ENCODE measurements at regions not wholly inside any gene's neighbourhood (a gene's known extent, or its start where the extent isn't known, plus 50 kb on each side); places are given as distances from the start of the nearest gene placed in this dataset.

DNA sequence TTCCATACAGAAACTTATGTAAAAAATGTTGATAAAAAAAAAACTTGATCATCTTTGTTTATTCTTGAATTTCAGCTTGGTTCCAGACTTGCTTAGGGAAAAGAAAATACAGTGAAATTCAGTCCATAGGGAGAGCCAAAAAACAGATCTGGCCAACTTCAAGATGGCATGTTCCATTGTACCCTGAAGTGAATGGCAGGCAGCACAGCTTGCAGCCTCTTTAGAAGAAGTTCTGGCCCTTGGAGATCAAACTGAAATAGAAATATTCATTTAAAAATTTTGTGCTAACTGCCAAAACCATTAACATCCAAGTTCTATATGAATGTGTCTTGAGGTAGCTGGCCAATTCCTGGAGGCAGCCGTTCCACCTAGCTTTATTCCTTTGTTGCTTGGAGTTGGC, 448.4 kb downstream of the EPM2A start:
- TF ChIP-seq, protein P1, sequence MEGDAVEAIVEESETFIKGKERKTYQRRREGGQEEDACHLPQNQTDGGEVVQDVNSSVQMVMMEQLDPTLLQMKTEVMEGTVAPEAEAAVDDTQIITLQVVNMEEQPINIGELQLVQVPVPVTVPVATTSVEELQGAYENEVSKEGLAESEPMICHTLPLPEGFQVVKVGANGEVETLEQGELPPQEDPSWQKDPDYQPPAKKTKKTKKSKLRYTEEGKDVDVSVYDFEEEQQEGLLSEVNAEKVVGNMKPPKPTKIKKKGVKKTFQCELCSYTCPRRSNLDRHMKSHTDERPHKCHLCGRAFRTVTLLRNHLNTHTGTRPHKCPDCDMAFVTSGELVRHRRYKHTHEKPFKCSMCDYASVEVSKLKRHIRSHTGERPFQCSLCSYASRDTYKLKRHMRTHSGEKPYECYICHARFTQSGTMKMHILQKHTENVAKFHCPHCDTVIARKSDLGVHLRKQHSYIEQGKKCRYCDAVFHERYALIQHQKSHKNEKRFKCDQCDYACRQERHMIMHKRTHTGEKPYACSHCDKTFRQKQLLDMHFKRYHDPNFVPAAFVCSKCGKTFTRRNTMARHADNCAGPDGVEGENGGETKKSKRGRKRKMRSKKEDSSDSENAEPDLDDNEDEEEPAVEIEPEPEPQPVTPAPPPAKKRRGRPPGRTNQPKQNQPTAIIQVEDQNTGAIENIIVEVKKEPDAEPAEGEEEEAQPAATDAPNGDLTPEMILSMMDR (IDR thresholded peaks at IDR 0.05) = no peak
- intact Hi-C loops (cut with DNase I; ENCODE audit: low total_unique reads) = no loop called here
- no peak overlapping the region for H3K4me3 ChIP-seq
- H3K4me1 ChIP-seq = no peaks in the 10 kb centered on the region
- H3K36me3 ChIP-seq = no peaks in the 10 kb centered on the region
- no peak overlapping the region for H3K27ac ChIP-seq
- no peaks in the 10 kb centered on the region for H3K9me3 ChIP-seq
- no peaks in the 10 kb centered on the region for H3K27me3 ChIP-seq
- no peak for DNase-seq

DNA sequence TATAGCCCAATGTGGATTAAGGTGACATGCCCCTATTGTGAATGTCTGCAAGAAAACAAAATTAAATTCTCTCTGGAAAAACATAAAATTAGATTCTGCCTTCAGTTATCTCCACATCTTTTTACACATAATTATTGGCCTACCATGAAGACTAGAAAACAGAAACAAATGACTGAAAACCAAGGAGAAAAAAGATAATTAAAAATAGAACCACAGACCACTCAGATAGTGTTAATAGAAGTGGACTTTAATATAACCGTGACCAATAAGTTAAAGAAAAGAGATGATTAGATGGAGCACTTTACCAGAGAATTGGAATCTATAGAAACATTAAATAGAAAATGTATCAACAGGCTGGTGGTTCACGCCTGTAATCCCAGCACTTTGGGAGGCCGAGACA, 445.7 kb downstream of the EPM2A start:
- Histone ChIP-seq H3K4me3 (no peak overlapping the region), H3K27me3 (no peaks in the 10 kb centered on the region), H3K27ac (no peak overlapping the region), H3K9me3 (no peaks in the 10 kb centered on the region), H3K4me1 (peaks cover 0 to 5% (median 0%) of the 10 kb centered on the region in 4 donors), H3K36me3 (no peaks in the 10 kb centered on the region)
- DNase-seq = no peak
- intact Hi-C loops (cut with DNase I; ENCODE audit: low total_unique reads) = no loop called here
- TF ChIP-seq, protein P1 (IDR thresholded peaks at IDR 0.05) = no peak

DNA sequence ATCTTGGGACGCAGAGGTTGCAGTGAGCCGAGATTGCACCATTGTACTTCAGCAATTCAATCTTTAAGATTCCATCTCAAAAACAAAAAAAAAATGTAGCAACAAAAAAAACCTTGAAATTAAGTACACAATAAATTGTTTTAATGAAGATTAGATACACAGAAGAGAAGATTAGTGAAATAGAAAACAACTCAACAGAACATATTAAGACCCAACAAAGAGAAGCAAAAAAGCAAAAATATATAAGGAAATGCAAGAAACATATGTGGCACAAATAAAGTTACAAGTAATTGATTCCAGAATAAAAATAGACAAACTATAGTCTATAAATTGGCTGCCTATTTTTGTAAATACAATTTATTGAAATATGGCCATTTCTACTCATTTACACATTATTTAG, 445.2 kb downstream of the EPM2A start:
- no peaks in the 10 kb centered on the region for H3K9me3 ChIP-seq
- no peaks in the 10 kb centered on the region for H3K27me3 ChIP-seq
- no peak for DNase-seq
- no peak overlapping the region for H3K27ac ChIP-seq
- intact Hi-C loops (cut with DNase I; ENCODE audit: low total_unique reads) = no loop called here
- TF ChIP-seq, protein P1 (IDR thresholded peaks at IDR 0.05) = no peak
- H3K36me3 ChIP-seq = no peaks in the 10 kb centered on the region
- no peak overlapping the region for H3K4me3 ChIP-seq
- H3K4me1 ChIP-seq = peaks cover 0 to 5% (median 0%) of the 10 kb centered on the region in 4 donors

DNA sequence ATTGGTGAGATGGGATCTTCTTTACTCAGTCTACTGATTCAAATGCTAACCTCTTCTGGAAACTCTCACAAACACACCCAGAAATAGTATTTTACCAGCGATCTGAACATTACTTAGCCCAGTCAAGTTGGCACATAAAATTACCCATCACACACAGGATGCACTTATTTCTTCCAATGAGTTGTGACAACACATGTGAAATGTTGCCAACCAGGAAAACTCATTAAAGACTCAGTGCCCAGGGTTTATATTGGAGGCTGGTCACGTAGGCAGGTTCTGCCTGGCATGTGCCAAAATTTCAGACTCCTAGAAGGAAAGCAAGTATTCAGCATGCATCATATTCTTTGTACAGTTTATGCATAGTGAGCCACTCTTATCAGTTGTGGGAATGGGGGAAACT, 443.3 kb downstream of the EPM2A start:
- Histone ChIP-seq H3K36me3 (no peaks in the 10 kb centered on the region), H3K9me3 (no peaks in the 10 kb centered on the region)
- intact Hi-C loops (cut with DNase I; ENCODE audit: low total_unique reads) = no loop called here

DNA sequence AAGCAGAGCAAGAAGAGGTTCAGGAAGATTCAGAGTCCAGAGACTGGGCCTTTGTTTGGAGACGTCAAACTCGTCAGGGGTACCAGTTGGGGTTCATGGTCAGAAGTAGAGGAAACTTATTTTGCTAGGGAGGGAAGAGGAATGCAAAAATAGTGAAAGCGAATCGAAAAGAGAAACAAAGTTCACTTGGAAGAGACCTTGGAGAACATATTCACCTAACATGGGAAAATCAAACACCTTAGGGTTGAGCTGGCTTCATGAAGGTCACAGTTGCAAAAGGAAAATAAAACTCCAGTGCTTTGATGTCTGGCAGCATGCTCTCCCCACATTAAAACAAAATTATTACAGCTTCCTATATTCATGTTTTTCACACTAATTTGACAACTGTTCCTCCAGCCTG, 440.4 kb downstream of the EPM2A start:
- H3K4me1 ChIP-seq = peaks cover 0 to 5% (median 0%) of the 10 kb centered on the region in 4 donors
- H3K36me3 ChIP-seq = no peaks in the 10 kb centered on the region
- TF ChIP-seq, protein P1 (IDR thresholded peaks at IDR 0.05) = no peak
- no peak for DNase-seq
- no peak overlapping the region for H3K4me3 ChIP-seq
- no peaks in the 10 kb centered on the region for H3K27me3 ChIP-seq
- H3K9me3 ChIP-seq = no peaks in the 10 kb centered on the region
- intact Hi-C loops (cut with DNase I; ENCODE audit: low total_unique reads) = no loop called here
- H3K27ac ChIP-seq = no peak overlapping the region

More for the DNA sequence above, 443.3 kb downstream of the EPM2A start:
- no peaks in the 10 kb centered on the region for H3K27me3 ChIP-seq
- H3K4me3 ChIP-seq = no peak overlapping the region
- H3K27ac ChIP-seq = no peak overlapping the region
- H3K4me1 ChIP-seq = peaks cover 0 to 5% (median 0%) of the 10 kb centered on the region in 4 donors
- TF ChIP-seq, protein P1 (IDR thresholded peaks at IDR 0.05) = no peak
- no peak for DNase-seq

DNA sequence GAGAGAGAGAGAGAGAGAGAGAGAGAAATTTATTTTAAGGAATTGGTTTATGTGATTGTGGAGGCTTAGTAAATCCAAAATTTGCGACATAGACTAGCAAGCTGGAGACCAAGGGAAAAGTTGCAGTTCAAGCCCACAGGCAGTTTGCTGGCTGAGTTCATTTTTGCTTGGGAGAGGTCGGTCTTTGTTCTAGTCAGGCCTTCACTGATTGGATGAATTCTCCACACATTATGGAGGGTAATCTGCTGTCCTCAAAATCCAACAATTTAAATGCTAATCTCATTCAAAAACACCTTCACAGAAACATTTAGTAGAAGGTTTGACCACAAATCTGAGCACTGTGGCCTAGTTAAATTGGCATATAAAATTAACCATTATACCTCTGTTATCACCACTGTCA, 439.6 kb downstream of the EPM2A start:
- no peak for DNase-seq
- TF ChIP-seq, protein P1 (IDR thresholded peaks at IDR 0.05) = no peak
- no peaks in the 10 kb centered on the region for H3K9me3 ChIP-seq
- intact Hi-C loops (cut with DNase I; ENCODE audit: low total_unique reads) = no loop called here
- H3K27me3 ChIP-seq = no peaks in the 10 kb centered on the region
- H3K27ac ChIP-seq = no peak overlapping the region
- no peak overlapping the region for H3K4me3 ChIP-seq
- peaks cover 0 to 5% (median 0%) of the 10 kb centered on the region in 4 donors for H3K4me1 ChIP-seq
- no peaks in the 10 kb centered on the region for H3K36me3 ChIP-seq

Measured in tibial artery (tissue), 4 donors.